GM12878 (cell line): ENCODE measurements at regions not wholly inside any gene's neighbourhood (a gene's known extent, or its start where the extent isn't known, plus 50 kb on each side); places are given as distances from the start of the nearest gene placed in this dataset.

Experiments
- ATAC-seq: fragments of 200-7000 bp; cut with Tn5 transposase; 3 replicates; pipeline ENCODE4 v1.9.1; 2020; ENCODE audit warnings: mild to moderate bottlenecking, moderate library complexity
- BruUV-seq: library from RNA; stranded (reverse); fragments of 400-500 nt; replicated peaks from 2 replicates; lab custom pipeline; 2021; lab: Mats Ljungman, UMichigan
- CTCF ChIA-PET: fragments of 300-600 bp; sonication (Branson Sonifier 250); formaldehyde crosslinking; extraction: SDS; loops from one replicate; lab custom pipeline; 2021; ENCODE audit warnings: inconsistent platforms; lab: Yijun Ruan, JAX
- POLR2A ChIA-PET: fragments of 350-600 bp; formaldehyde crosslinking; extraction: SDS; loops from one replicate; lab custom pipeline; 2021; ENCODE audit warnings: inconsistent platforms; lab: Charles Lee
- RAD21 ChIA-PET: fragments of 300-600 bp; sonication (Branson Sonifier 250); formaldehyde crosslinking; loops from one replicate; lab custom pipeline; 2023; ENCODE audit warnings: antibody characterized with exemption; ENCODE audit not compliant: unreplicated experiment; lab: Charles Lee
- SMC1A ChIA-PET: fragments of 300-600 bp; sonication (Branson Sonifier 250); formaldehyde crosslinking; loops from one replicate; lab custom pipeline; 2023; ENCODE audit not compliant: unreplicated experiment, uncharacterized antibody; lab: Charles Lee
- DNase-seq: peaks from one replicate; pipeline ENCODE4 v3.0.0-alpha.2; 2011; ENCODE audit warnings: low read depth, low spot score
- FAIRE-seq: peaks from 3 replicates; lab custom pipeline; 2011; peaks lifted over from hg19 to GRCh38; lab: Jason Lieb, UNC
- H2AFZ ChIP-seq: 2 replicates; pipeline ENCODE4 v1.6.0; 2011; ENCODE audit warnings: low read depth, low read length, control low read depth; ENCODE audit not compliant: control insufficient read depth
- H3K27ac ChIP-seq: 2 replicates; pipeline ENCODE4 v1.5.1; 2011; ENCODE audit warnings: control low read depth; ENCODE audit not compliant: control insufficient read depth, insufficient read depth
- H3K27me3 ChIP-seq, 2 experiments: replicated peaks in 1 of 2; 2 replicates each; pipeline versions ENCODE4 v1.6.0 to v1.6.1; 2011; ENCODE audit warnings: low read length in 1 of 2; ENCODE audit not compliant: control insufficient read depth in 2 of 2, insufficient read depth in 2 of 2
- H3K36me3 ChIP-seq, 2 experiments: 2 replicates each; pipeline ENCODE4 v1.5.1; 2011; ENCODE audit warnings: low read length in 1 of 2; ENCODE audit not compliant: control insufficient read depth in 2 of 2, insufficient read depth in 2 of 2
- H3K4me1 ChIP-seq: 2 replicates; pipeline ENCODE4 v1.6.1; 2011; ENCODE audit warnings: mild to moderate bottlenecking, low read length, moderate library complexity, mixed read lengths; ENCODE audit not compliant: control insufficient read depth, insufficient read depth
- H3K4me2 ChIP-seq: 2 replicates; pipeline ENCODE4 v1.6.0; 2011; ENCODE audit warnings: control low read depth; ENCODE audit not compliant: control insufficient read depth, insufficient read depth
- H3K4me3 ChIP-seq: fragments of 200-600 bp; sonication (generic); 2 replicates; pipeline ENCODE4 v1.5.1; 2016
- H3K79me2 ChIP-seq: 2 replicates; pipeline ENCODE4 v1.6.0; 2011; ENCODE audit warnings: low read length; ENCODE audit not compliant: control insufficient read depth, insufficient read depth
- H3K9ac ChIP-seq: 2 replicates; pipeline ENCODE4 v1.8.0; 2011; ENCODE audit warnings: low read length, control low read depth, mixed read lengths; ENCODE audit not compliant: control insufficient read depth, insufficient read depth
- H3K9me3 ChIP-seq: replicated peaks from 3 replicates; pipeline ENCODE4 v1.5.1; 2011; ENCODE audit warnings: mild to moderate bottlenecking, low read length; ENCODE audit not compliant: control insufficient read depth, insufficient read depth
- H4K20me1 ChIP-seq: 2 replicates; pipeline ENCODE4 v1.6.0; 2011; ENCODE audit not compliant: control insufficient read depth, insufficient read depth
- ASH2L ChIP-seq: fragments of 300-600, 200-600 bp; sonication (generic); IDR thresholded peaks from 2 replicates; pipeline ENCODE4 v1.6.1; 2017; ENCODE audit warnings: low read depth, mild to moderate bottlenecking, borderline replicate concordance
- BHLHE40 ChIP-seq, 2 experiments: fragments of 450-650 bp in 1 of 2; IDR thresholded peaks; 2 replicates each; pipeline ENCODE4 v1.6.1; 2011 to 2017; ENCODE audit warnings: low read depth in 2 of 2, borderline replicate concordance in 1 of 2, improper control_type of control experiment in 1 of 2, low read length in 1 of 2, mild to moderate bottlenecking in 1 of 2
- EP300 ChIP-seq, 2 experiments: fragments of 150-350 bp in 1 of 2; IDR thresholded peaks; 2 replicates each; pipeline ENCODE4 v1.6.1; 2011 to 2012; ENCODE audit warnings: low read depth in 2 of 2, low read length in 2 of 2, borderline replicate concordance in 1 of 2, improper control_type of control experiment in 1 of 2, inconsistent platforms in 1 of 2; ENCODE audit not compliant: control insufficient read depth in 1 of 2
- NFYB ChIP-seq: IDR thresholded peaks from 2 replicates; pipeline ENCODE4 v1.6.1; 2011; ENCODE audit warnings: low read depth, mild to moderate bottlenecking, low read length, improper control_type of control experiment, moderate library complexity; ENCODE audit not compliant: insufficient read depth
- PAX5 ChIP-seq: IDR thresholded peaks from 2 replicates; pipeline ENCODE4 v1.6.1; 2011; ENCODE audit warnings: low read depth, low read length, borderline replicate concordance
- USF2 ChIP-seq: IDR thresholded peaks from 2 replicates; pipeline ENCODE4 v1.6.1; 2011; ENCODE audit warnings: low read depth, low read length, improper control_type of control experiment, borderline replicate concordance
- WRNIP1 ChIP-seq: IDR thresholded peaks from 2 replicates; pipeline ENCODE4 v1.6.1; 2011; ENCODE audit warnings: low read depth, low read length, improper control_type of control experiment, borderline replicate concordance
- ZNF622 ChIP-seq: fragments of 450-650 bp; IDR thresholded peaks from 2 replicates; pipeline ENCODE4 v1.6.1; 2017; ENCODE audit warnings: mild to moderate bottlenecking, inconsistent platforms
- WGBS: methylation state at CpG from one replicate; pipeline ENCODE4 v1.1.6; 2016; ENCODE audit warnings: low lambda C conversion rate; ENCODE audit not compliant: insufficient replicate concordance, insufficient coverage; ENCODE audit errors: missing lambda C conversion rate; 5-methylcytosine and 5-hydroxymethylcytosine counted together
- in situ Hi-C: fragments of 300-500 bp; cut with MboI; formaldehyde crosslinking; loops from 9 replicates; pipeline ENCODE4 v1.14.3; 2018; ENCODE audit warnings: mixed read lengths
- intact Hi-C: fragments of 100-400 bp; cut with micrococcal nuclease; formaldehyde crosslinking; loops from one replicate; pipeline ENCODE4 v1.14.2; 2022; ENCODE audit not compliant: unreplicated experiment
- TF ChIP-seq, protein P1 (sequence below): IDR thresholded peaks from 2 replicates; pipeline ENCODE4 v1.6.1; 2012; ENCODE audit warnings: low read depth, low read length, improper control_type of control experiment
- TF ChIP-seq, protein P2 (sequence below): fragments of 450-650 bp; conservative IDR thresholded peaks from 2 replicates; pipeline ENCODE4 v1.6.1; 2017; ENCODE audit warnings: mild to moderate bottlenecking, moderate library complexity
- TF ChIP-seq, protein P3 (sequence below): fragments of 450-650 bp; IDR thresholded peaks from 2 replicates; pipeline ENCODE4 v1.6.1; 2017; ENCODE audit warnings: antibody characterized with exemption, mild to moderate bottlenecking, moderate library complexity
- TF ChIP-seq, protein P4 (sequence below): fragments of 450-650 bp; IDR thresholded peaks from 2 replicates; pipeline ENCODE4 v1.6.1; 2016; ENCODE audit warnings: mild to moderate bottlenecking
- TF ChIP-seq, protein P5 (sequence below): fragments of 450-650 bp; IDR thresholded peaks from 2 replicates; pipeline ENCODE4 v1.6.1; 2017; ENCODE audit warnings: borderline replicate concordance

DNA sequence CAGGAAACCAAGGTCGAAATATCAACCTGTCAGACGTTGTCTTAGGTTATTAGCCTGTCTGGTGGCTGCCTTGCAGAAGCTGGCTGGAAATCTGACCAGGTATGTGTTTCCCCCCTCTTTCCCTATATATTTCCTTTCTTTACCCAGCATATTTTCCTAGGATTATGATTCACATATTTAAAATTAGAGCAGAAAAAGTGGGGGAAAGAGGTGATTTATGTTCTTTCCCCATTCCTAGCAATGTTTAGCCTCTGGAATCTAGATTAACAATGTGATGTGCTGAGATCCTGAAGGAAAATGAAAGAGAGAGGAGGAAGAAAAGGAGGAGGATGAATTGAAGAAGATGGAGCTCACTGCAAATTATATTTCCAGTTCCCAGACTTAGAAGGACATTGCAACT is 421.4 kb upstream of the AUTS2 start (continued):
- TF ChIP-seq NFYB = no peak
- TF ChIP-seq, protein P1, sequence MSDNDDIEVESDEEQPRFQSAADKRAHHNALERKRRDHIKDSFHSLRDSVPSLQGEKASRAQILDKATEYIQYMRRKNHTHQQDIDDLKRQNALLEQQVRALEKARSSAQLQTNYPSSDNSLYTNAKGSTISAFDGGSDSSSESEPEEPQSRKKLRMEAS = no peak
- TF ChIP-seq, protein P2, sequence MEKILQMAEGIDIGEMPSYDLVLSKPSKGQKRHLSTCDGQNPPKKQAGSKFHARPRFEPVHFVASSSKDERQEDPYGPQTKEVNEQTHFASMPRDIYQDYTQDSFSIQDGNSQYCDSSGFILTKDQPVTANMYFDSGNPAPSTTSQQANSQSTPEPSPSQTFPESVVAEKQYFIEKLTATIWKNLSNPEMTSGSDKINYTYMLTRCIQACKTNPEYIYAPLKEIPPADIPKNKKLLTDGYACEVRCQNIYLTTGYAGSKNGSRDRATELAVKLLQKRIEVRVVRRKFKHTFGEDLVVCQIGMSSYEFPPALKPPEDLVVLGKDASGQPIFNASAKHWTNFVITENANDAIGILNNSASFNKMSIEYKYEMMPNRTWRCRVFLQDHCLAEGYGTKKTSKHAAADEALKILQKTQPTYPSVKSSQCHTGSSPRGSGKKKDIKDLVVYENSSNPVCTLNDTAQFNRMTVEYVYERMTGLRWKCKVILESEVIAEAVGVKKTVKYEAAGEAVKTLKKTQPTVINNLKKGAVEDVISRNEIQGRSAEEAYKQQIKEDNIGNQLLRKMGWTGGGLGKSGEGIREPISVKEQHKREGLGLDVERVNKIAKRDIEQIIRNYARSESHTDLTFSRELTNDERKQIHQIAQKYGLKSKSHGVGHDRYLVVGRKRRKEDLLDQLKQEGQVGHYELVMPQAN = no peak
- TF ChIP-seq, protein P3, sequence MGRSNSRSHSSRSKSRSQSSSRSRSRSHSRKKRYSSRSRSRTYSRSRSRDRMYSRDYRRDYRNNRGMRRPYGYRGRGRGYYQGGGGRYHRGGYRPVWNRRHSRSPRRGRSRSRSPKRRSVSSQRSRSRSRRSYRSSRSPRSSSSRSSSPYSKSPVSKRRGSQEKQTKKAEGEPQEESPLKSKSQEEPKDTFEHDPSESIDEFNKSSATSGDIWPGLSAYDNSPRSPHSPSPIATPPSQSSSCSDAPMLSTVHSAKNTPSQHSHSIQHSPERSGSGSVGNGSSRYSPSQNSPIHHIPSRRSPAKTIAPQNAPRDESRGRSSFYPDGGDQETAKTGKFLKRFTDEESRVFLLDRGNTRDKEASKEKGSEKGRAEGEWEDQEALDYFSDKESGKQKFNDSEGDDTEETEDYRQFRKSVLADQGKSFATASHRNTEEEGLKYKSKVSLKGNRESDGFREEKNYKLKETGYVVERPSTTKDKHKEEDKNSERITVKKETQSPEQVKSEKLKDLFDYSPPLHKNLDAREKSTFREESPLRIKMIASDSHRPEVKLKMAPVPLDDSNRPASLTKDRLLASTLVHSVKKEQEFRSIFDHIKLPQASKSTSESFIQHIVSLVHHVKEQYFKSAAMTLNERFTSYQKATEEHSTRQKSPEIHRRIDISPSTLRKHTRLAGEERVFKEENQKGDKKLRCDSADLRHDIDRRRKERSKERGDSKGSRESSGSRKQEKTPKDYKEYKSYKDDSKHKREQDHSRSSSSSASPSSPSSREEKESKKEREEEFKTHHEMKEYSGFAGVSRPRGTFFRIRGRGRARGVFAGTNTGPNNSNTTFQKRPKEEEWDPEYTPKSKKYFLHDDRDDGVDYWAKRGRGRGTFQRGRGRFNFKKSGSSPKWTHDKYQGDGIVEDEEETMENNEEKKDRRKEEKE = no peak

- no peaks in the 10 kb centered on the region for H3K79me2 ChIP-seq
- POLR2A ChIA-PET = no interaction called here
- CTCF ChIA-PET = no interaction called here
- no peak overlapping the region for H3K4me2 ChIP-seq
- no TSS peak for BruUV-seq
- no peaks in the 10 kb centered on the region for H3K4me1 ChIP-seq
- no peaks in the 10 kb centered on the region for H4K20me1 ChIP-seq
- in situ Hi-C loops = no loop called here
- no peaks in the 10 kb centered on the region; a peak in 1 of 4 replicates for H3K27me3 ChIP-seq
- H3K27ac ChIP-seq = no peak overlapping the region
- FAIRE-seq (no peak), DNase-seq (no peak), ATAC-seq (no peak)
- WGBS = 27% methylated on average over 5 of the region's 5 CpGs
- SMC1A ChIA-PET = no interaction called here
- no peak overlapping the region for H3K4me3 ChIP-seq
- RAD21 ChIA-PET = no interaction called here
- H3K9me3 ChIP-seq = no peaks in the 10 kb centered on the region; the same call in 2 of the 3 replicates
- no peak overlapping the region for H3K9ac ChIP-seq
- intact Hi-C loops = no loop called here
- no peaks in the 10 kb centered on the region for H3K36me3 ChIP-seq
- H2AFZ ChIP-seq = no peak overlapping the region
- TF ChIP-seq, protein P4, sequence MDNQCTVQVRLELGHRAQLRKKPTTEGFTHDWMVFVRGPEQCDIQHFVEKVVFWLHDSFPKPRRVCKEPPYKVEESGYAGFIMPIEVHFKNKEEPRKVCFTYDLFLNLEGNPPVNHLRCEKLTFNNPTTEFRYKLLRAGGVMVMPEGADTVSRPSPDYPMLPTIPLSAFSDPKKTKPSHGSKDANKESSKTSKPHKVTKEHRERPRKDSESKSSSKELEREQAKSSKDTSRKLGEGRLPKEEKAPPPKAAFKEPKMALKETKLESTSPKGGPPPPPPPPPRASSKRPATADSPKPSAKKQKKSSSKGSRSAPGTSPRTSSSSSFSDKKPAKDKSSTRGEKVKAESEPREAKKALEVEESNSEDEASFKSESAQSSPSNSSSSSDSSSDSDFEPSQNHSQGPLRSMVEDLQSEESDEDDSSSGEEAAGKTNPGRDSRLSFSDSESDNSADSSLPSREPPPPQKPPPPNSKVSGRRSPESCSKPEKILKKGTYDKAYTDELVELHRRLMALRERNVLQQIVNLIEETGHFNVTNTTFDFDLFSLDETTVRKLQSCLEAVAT = no peak
- no peak for TF ChIP-seq EP300 (IDR thresholded peaks at IDR 0.05; ENCODE audit: borderline replicate concordance in 1 of 2, control insufficient read depth in 1 of 2, low read depth in 2 of 2, low read length in 2 of 2)
- no peak for TF ChIP-seq BHLHE40 (IDR thresholded peaks at IDR 0.05; ENCODE audit: borderline replicate concordance in 1 of 2, low read depth in 2 of 2, low read length in 1 of 2)
- no peak for TF ChIP-seq PAX5
- no peak for TF ChIP-seq WRNIP1
- no peak for TF ChIP-seq ASH2L
- TF ChIP-seq, protein P5, sequence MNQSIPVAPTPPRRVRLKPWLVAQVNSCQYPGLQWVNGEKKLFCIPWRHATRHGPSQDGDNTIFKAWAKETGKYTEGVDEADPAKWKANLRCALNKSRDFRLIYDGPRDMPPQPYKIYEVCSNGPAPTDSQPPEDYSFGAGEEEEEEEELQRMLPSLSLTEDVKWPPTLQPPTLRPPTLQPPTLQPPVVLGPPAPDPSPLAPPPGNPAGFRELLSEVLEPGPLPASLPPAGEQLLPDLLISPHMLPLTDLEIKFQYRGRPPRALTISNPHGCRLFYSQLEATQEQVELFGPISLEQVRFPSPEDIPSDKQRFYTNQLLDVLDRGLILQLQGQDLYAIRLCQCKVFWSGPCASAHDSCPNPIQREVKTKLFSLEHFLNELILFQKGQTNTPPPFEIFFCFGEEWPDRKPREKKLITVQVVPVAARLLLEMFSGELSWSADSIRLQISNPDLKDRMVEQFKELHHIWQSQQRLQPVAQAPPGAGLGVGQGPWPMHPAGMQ = no peak
- TF ChIP-seq USF2 = no peak
- no peak for TF ChIP-seq ZNF622
Observed at GRCh38 chr7:69177461-69177861, 420.8 kb upstream of the AUTS2 start.
